HEK293 (cell line): ENCODE measurements at regions not wholly inside any gene's neighbourhood (a gene's known extent, or its start where the extent isn't known, plus 50 kb on each side); places are given as distances from the start of the nearest gene placed in this dataset.

Experiments
- EGR2 ChIP-seq: fragments of 450-650 bp; formaldehyde crosslinking; IDR thresholded peaks from 2 replicates; pipeline ENCODE4 v1.5.1; 2016; ENCODE audit warnings: low read depth, missing biosample characterization, missing genetic modification characterization
- GLI4 ChIP-seq: fragments of 450-650 bp; formaldehyde crosslinking; IDR thresholded peaks from 2 replicates; pipeline ENCODE4 v1.5.1; 2016; ENCODE audit warnings: missing biosample characterization, missing genetic modification characterization
- REST ChIP-seq: fragments of 450-650 bp; formaldehyde crosslinking; IDR thresholded peaks from 2 replicates; pipeline ENCODE4 v1.5.1; 2016; ENCODE audit warnings: missing biosample characterization, missing genetic modification characterization
- TCF7L2 ChIP-seq: IDR thresholded peaks from 2 replicates; pipeline ENCODE4 v1.6.1; 2011; ENCODE audit warnings: low read depth, mild to moderate bottlenecking, inconsistent platforms, low read length, moderate library complexity, borderline replicate concordance
- YY1 ChIP-seq: fragments of 450-650 bp; formaldehyde crosslinking; IDR thresholded peaks from 2 replicates; pipeline ENCODE4 v1.5.1; 2018; ENCODE audit warnings: missing biosample characterization, missing genetic modification characterization
- ZBTB49 ChIP-seq: fragments of 450-650 bp; formaldehyde crosslinking; IDR thresholded peaks from 2 replicates; pipeline ENCODE4 v1.5.1; 2016; ENCODE audit warnings: missing biosample characterization, missing genetic modification characterization, low read depth
- ZFP37 ChIP-seq: fragments of 450-650 bp; formaldehyde crosslinking; IDR thresholded peaks from 2 replicates; pipeline ENCODE4 v1.5.1; 2016; ENCODE audit warnings: missing biosample characterization, missing genetic modification characterization
- ZNF561 ChIP-seq: fragments of 450-650 bp; IDR thresholded peaks from 2 replicates; pipeline ENCODE4 v1.5.1; 2018; ENCODE audit warnings: missing biosample characterization, missing genetic modification characterization, borderline replicate concordance
- ZNF624 ChIP-seq: fragments of 450-650 bp; formaldehyde crosslinking; IDR thresholded peaks from 2 replicates; pipeline ENCODE4 v1.5.1; 2017; ENCODE audit warnings: missing biosample characterization, missing genetic modification characterization
- TF ChIP-seq, protein P1 (sequence below): fragments of 450-650 bp; formaldehyde crosslinking; IDR thresholded peaks from 2 replicates; pipeline ENCODE4 v1.5.1; 2016; ENCODE audit warnings: missing biosample characterization, missing genetic modification characterization
- TF ChIP-seq, protein P2 (sequence below): fragments of 450-650 bp; formaldehyde crosslinking; IDR thresholded peaks from 2 replicates; pipeline ENCODE4 v1.5.1; 2016; ENCODE audit warnings: missing biosample characterization, missing genetic modification characterization
- TF ChIP-seq, protein P3 (sequence below): IDR thresholded peaks from 2 replicates; pipeline ENCODE4 v1.6.1; 2011; ENCODE audit warnings: mild to moderate bottlenecking, low read depth, low read length, borderline replicate concordance

GRCh38 chr3:110615454-110615853 lies 456.2 kb upstream of the NECTIN3 start:
- TF ChIP-seq, protein P1, sequence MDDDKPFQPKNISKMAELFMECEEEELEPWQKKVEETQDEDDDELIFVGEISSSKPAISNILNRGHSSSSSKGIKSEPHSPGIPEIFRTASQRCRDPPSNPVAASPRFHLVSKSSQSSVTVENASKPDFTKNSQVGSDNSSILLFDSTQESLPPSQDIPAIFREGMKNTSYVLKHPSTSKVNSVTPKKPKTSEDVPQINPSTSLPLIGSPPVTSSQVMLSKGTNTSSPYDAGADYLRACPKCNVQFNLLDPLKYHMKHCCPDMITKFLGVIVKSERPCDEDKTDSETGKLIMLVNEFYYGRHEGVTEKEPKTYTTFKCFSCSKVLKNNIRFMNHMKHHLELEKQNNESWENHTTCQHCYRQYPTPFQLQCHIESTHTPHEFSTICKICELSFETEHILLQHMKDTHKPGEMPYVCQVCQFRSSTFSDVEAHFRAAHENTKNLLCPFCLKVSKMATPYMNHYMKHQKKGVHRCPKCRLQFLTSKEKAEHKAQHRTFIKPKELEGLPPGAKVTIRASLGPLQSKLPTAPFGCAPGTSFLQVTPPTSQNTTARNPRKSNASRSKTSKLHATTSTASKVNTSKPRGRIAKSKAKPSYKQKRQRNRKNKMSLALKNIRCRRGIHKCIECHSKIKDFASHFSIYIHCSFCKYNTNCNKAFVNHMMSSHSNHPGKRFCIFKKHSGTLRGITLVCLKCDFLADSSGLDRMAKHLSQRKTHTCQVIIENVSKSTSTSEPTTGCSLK (tag by site-specific recombination) = no peak
- TF ChIP-seq, protein P2, sequence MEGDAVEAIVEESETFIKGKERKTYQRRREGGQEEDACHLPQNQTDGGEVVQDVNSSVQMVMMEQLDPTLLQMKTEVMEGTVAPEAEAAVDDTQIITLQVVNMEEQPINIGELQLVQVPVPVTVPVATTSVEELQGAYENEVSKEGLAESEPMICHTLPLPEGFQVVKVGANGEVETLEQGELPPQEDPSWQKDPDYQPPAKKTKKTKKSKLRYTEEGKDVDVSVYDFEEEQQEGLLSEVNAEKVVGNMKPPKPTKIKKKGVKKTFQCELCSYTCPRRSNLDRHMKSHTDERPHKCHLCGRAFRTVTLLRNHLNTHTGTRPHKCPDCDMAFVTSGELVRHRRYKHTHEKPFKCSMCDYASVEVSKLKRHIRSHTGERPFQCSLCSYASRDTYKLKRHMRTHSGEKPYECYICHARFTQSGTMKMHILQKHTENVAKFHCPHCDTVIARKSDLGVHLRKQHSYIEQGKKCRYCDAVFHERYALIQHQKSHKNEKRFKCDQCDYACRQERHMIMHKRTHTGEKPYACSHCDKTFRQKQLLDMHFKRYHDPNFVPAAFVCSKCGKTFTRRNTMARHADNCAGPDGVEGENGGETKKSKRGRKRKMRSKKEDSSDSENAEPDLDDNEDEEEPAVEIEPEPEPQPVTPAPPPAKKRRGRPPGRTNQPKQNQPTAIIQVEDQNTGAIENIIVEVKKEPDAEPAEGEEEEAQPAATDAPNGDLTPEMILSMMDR (tag by site-specific recombination) = no peak
- no peak for TF ChIP-seq ZFP37 (tag by site-specific recombination)
- no peak for TF ChIP-seq YY1 (tag by site-specific recombination)
- no peak for TF ChIP-seq ZNF561 (tag by site-specific recombination)
- no peak for TF ChIP-seq EGR2 (tag by site-specific recombination)
- no peak for TF ChIP-seq GLI4 (tag by site-specific recombination)
- no peak for TF ChIP-seq ZBTB49 (tag by site-specific recombination)
- TF ChIP-seq, protein P3, sequence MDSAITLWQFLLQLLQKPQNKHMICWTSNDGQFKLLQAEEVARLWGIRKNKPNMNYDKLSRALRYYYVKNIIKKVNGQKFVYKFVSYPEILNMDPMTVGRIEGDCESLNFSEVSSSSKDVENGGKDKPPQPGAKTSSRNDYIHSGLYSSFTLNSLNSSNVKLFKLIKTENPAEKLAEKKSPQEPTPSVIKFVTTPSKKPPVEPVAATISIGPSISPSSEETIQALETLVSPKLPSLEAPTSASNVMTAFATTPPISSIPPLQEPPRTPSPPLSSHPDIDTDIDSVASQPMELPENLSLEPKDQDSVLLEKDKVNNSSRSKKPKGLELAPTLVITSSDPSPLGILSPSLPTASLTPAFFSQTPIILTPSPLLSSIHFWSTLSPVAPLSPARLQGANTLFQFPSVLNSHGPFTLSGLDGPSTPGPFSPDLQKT = no peak
- TF ChIP-seq ZNF624 (tag by site-specific recombination) = no peak
- TF ChIP-seq REST (tag by site-specific recombination) = no peak
- no peak for TF ChIP-seq TCF7L2
